ENCODE measurements at regions not wholly inside any gene's neighbourhood (a gene's known extent, or its start where the extent isn't known, plus 50 kb on each side); places are given as distances from the start of the nearest gene placed in this dataset.

- TF ChIP-seq EP300 (IDR thresholded peaks at IDR 0.05; ENCODE audit: borderline replicate concordance in 1 of 2, low read depth in 1 of 2, low read length in 1 of 2) = no peak
- TF ChIP-seq CTCF (IDR thresholded peaks at IDR 0.05) = no peak
- TF ChIP-seq POLR2AphosphoS5 (IDR thresholded peaks at IDR 0.05; ENCODE audit: low read depth, low read length) = no peak
- TF ChIP-seq RFX5 (IDR thresholded peaks at IDR 0.05; ENCODE audit: low read length) = no peak
- no peak for TF ChIP-seq GABPA (IDR thresholded peaks at IDR 0.05; ENCODE audit: low read depth)
- TF ChIP-seq REST (IDR thresholded peaks at IDR 0.05; ENCODE audit: low read depth, low read length) = no peak
- no peak for TF ChIP-seq NRF1 (IDR thresholded peaks at IDR 0.05; ENCODE audit: low read depth, low read length)
- no peak for TF ChIP-seq ELF1 (IDR thresholded peaks at IDR 0.05)
- TF ChIP-seq MXI1 (IDR thresholded peaks at IDR 0.05; ENCODE audit: low read depth, low read length) = no peak
- TF ChIP-seq RXRA (IDR thresholded peaks at IDR 0.05; ENCODE audit: borderline replicate concordance, low read depth) = no peak
- no peak for TF ChIP-seq USF1 (IDR thresholded peaks at IDR 0.05; ENCODE audit: borderline replicate concordance, low read depth)
- TF ChIP-seq FOSL2 (IDR thresholded peaks at IDR 0.05; ENCODE audit: borderline replicate concordance, low read depth) = no peak
- TF ChIP-seq JUND (IDR thresholded peaks at IDR 0.05) = no peak
- no peak for TF ChIP-seq RCOR1 (IDR thresholded peaks at IDR 0.05; ENCODE audit: low read length)
- no peak for TF ChIP-seq TEAD4 (IDR thresholded peaks at IDR 0.05; ENCODE audit: borderline replicate concordance, insufficient read depth)
- TF ChIP-seq FOXJ3 (CRISPR knock-in tag; IDR thresholded peaks at IDR 0.05) = no peak
- TF ChIP-seq YY1 (IDR thresholded peaks at IDR 0.05; ENCODE audit: low read depth) = no peak
- no peak for TF ChIP-seq TCF12 (IDR thresholded peaks at IDR 0.05)
- TF ChIP-seq, protein P1, sequence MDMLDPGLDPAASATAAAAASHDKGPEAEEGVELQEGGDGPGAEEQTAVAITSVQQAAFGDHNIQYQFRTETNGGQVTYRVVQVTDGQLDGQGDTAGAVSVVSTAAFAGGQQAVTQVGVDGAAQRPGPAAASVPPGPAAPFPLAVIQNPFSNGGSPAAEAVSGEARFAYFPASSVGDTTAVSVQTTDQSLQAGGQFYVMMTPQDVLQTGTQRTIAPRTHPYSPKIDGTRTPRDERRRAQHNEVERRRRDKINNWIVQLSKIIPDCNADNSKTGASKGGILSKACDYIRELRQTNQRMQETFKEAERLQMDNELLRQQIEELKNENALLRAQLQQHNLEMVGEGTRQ (IDR thresholded peaks at IDR 0.05; ENCODE audit: borderline replicate concordance, low read depth, low read length) = no peak
- TF ChIP-seq IRF3 (IDR thresholded peaks at IDR 0.05; ENCODE audit: low read depth, low read length) = no peak
- Histone ChIP-seq H3K36me3 (replicated peaks in 1 of 2; ENCODE audit: control insufficient read depth in 1 of 2, insufficient read depth in 2 of 2, low read length in 1 of 2) (no peaks in the 10 kb centered on the region), H3K4me1 (ENCODE audit: control insufficient read depth in 1 of 2, insufficient read depth in 2 of 2, low read depth in 1 of 2, low read length in 1 of 2) (peaks cover 0 to 34% of the 10 kb centered on the region in 2 experiments; a peak in 1 of 4 replicates), H3K27ac (ENCODE audit: low read depth in 2 of 2, low read length in 1 of 2) (no peak overlapping the region), H3K4me3 (ENCODE audit: low read depth in 2 of 2, low read length in 1 of 2) (no peak overlapping the region), H4K20me1 (ENCODE audit: insufficient read depth) (no peaks in the 10 kb centered on the region), H3K9ac (no peak overlapping the region), H3K79me2 (ENCODE audit: insufficient read depth) (no peaks in the 10 kb centered on the region), H3F3A (replicated peaks; ENCODE audit: insufficient read depth) (no peaks in the 10 kb centered on the region), H2AFZ (ENCODE audit: low read depth) (no peak overlapping the region), H3K27me3 (ENCODE audit: insufficient read depth) (no peaks in the 10 kb centered on the region), H3K4me2 (no peak overlapping the region), H3K9me3 (no peaks in the 10 kb centered on the region), H3K9me2 (no peaks in the 10 kb centered on the region)
- 76% methylated on average over 5 of the region's 9 CpGs for WGBS (ENCODE audit: low lambda C conversion rate)
- CTCF ChIA-PET = no interaction called here
- DNase-seq = no peak
- POLR2A ChIA-PET = no interaction called here
Measured at GRCh38 chr2:128548461-128548891, 229.8 kb upstream of the HS6ST1 start.

All from SK-N-SH (cell line).